B cell (primary cell): ENCODE measurements at regions not wholly inside any gene's neighbourhood (a gene's known extent, or its start where the extent isn't known, plus 50 kb on each side); places are given as distances from the start of the nearest gene placed in this dataset.

ENCODE experiments used
- ATAC-seq: fragments of 200-7000 bp; cut with Tn5 transposase; one replicate; pipeline ENCODE4 v1.10.0; 2021; ENCODE audit warnings: low read depth, mild to moderate bottlenecking, moderate number of reproducible peaks, moderate library complexity
- CTCF ChIA-PET: fragments of 350-600 bp; sonication (Branson Sonifier 250); formaldehyde crosslinking; loops from one replicate; lab custom pipeline; 2021; ENCODE audit warnings: antibody characterized with exemption, inconsistent platforms; lab: Charles Lee
- POLR2A ChIA-PET: fragments of 350-600 bp; sonication (Branson Sonifier 250); formaldehyde crosslinking; loops from one replicate; lab custom pipeline; 2021; ENCODE audit warnings: antibody characterized with exemption; lab: Charles Lee
- DNase-seq: peaks from one replicate; pipeline ENCODE4 v3.0.0; 2013
- H2AFZ ChIP-seq: 2 replicates; pipeline ENCODE4 v1.6.1; 2012; ENCODE audit warnings: mild to moderate bottlenecking, low read depth, low read length; ENCODE audit not compliant: insufficient read depth, poor library complexity, severe bottlenecking
- H3K27ac ChIP-seq, 2 donors: 1 replicate in 1 of 2; 2 replicates in 1 of 2; pipeline ENCODE4 v1.5.1; 2012 to 2013; ENCODE audit warnings: low read length in 2 of 2, mild to moderate bottlenecking in 2 of 2, moderate library complexity in 1 of 2
- H3K27me3 ChIP-seq, 4 experiments: fragments of 200-600 bp in 1 of 4; sonication (generic) in 1 of 4; replicated peaks in 1 of 4; 1 replicate in 2 of 4; 2 replicates in 2 of 4; pipeline versions ENCODE4 v1.6.1 to v1.7.0; 2013 to 2016; ENCODE audit warnings: low read length in 3 of 4, mild to moderate bottlenecking in 2 of 4, mixed read lengths in 1 of 4, moderate library complexity in 1 of 4; ENCODE audit not compliant: insufficient read depth in 4 of 4, control insufficient read depth in 3 of 4; ENCODE audit errors: control extremely low read depth in 1 of 4
- H3K36me3 ChIP-seq, 2 experiments: replicated peaks in 1 of 2; 1 replicate in 1 of 2; 2 replicates in 1 of 2; pipeline versions ENCODE4 v1.6.1 to v1.7.1; 2013; ENCODE audit warnings: low read length in 1 of 2; ENCODE audit not compliant: insufficient read depth in 2 of 2, control insufficient read depth in 1 of 2; ENCODE audit errors: control extremely low read depth in 1 of 2, extremely low read depth in 1 of 2
- H3K4me1 ChIP-seq, 2 donors: fragments of 200-600 bp in 1 of 2; sonication (generic) in 1 of 2; 1 replicate in 1 of 2; 2 replicates in 1 of 2; pipeline versions ENCODE4 v1.5.1 to v1.6.1; 2013 to 2017; ENCODE audit warnings: low read length in 2 of 2; ENCODE audit not compliant: control insufficient read depth in 2 of 2, insufficient read depth in 2 of 2
- H3K4me2 ChIP-seq: replicated peaks from 2 replicates; pipeline ENCODE3; 2012; ENCODE audit warnings: mild to moderate bottlenecking, low read depth, low read length; ENCODE audit not compliant: poor library complexity, severe bottlenecking
- H3K4me3 ChIP-seq, 5 experiments: fragments of 200-600 bp in 1 of 5; sonication (generic) in 1 of 5; 1 replicate in 3 of 5; 2 replicates in 2 of 5; pipeline versions ENCODE4 v1.5.1 to v1.7.0; 2011 to 2016; ENCODE audit warnings: low read length in 4 of 5, mild to moderate bottlenecking in 4 of 5, low read depth in 2 of 5, control low read depth in 1 of 5, moderate library complexity in 1 of 5; ENCODE audit not compliant: insufficient read depth in 1 of 5; ENCODE audit errors: control extremely low read depth in 1 of 5, extremely low read depth in 1 of 5
- H3K79me2 ChIP-seq: fragments of 200-600 bp; sonication (generic); one replicate; pipeline ENCODE4 v1.6.0; 2016; ENCODE audit warnings: low read length; ENCODE audit not compliant: control insufficient read depth, insufficient read depth
- H3K9ac ChIP-seq: fragments of 200-600 bp; sonication (generic); 2 replicates; pipeline ENCODE4 v1.6.1; 2017; ENCODE audit warnings: mild to moderate bottlenecking, low read length, moderate library complexity
- H3K9me3 ChIP-seq, 3 donors: one replicate each; pipeline versions ENCODE4 v1.6.1 to v1.7.1; 2013; ENCODE audit warnings: low read length in 2 of 3; ENCODE audit not compliant: control insufficient read depth in 2 of 3, insufficient read depth in 1 of 3; ENCODE audit errors: control extremely low read depth in 1 of 3
- H4K20me1 ChIP-seq: 2 replicates; pipeline ENCODE4 v1.6.0; 2012; ENCODE audit warnings: mild to moderate bottlenecking, low read length; ENCODE audit not compliant: insufficient read depth, control insufficient read depth, poor library complexity, severe bottlenecking
- H3K27ac Mint-ChIP-seq: one replicate; pipeline ENCODE4 v1.8.0; 2021; ENCODE audit warnings: mixed read lengths
- H3K27me3 Mint-ChIP-seq: one replicate; pipeline ENCODE4 v1.8.0; 2021; ENCODE audit warnings: mixed read lengths
- H3K4me1 Mint-ChIP-seq: one replicate; pipeline ENCODE4 v1.8.0; 2021; ENCODE audit warnings: mixed read lengths
- H3K4me3 Mint-ChIP-seq: one replicate; pipeline ENCODE4 v1.8.0; 2021; ENCODE audit warnings: mixed read lengths
- H3K9me3 Mint-ChIP-seq: one replicate; pipeline ENCODE4 v1.8.0; 2022; ENCODE audit warnings: mixed read lengths; ENCODE audit not compliant: insufficient read depth
- EZH2 ChIP-seq: IDR thresholded peaks from 2 replicates; pipeline ENCODE4 v1.6.1; 2012; ENCODE audit warnings: borderline replicate concordance, low read depth, mild to moderate bottlenecking, moderate library complexity, low read length; ENCODE audit not compliant: insufficient read depth, poor library complexity, severe bottlenecking
- WGBS: methylation state at CpG from one replicate; pipeline ENCODE4 v1.1.5; 2013; ENCODE audit warnings: missing lambda C conversion rate; ENCODE audit not compliant: insufficient coverage; 5-methylcytosine and 5-hydroxymethylcytosine counted together
- intact Hi-C: fragments of 100-400 bp; cut with micrococcal nuclease; formaldehyde crosslinking; loops from one replicate; pipeline ENCODE4 v1.10.0; 2022
- TF ChIP-seq, protein P1 (sequence below): fragments of 200-600 bp; IDR thresholded peaks from one replicate; pipeline ENCODE4 v1.8.0; 2022; ENCODE audit warnings: antibody characterized with exemption, mild to moderate bottlenecking

DNA sequence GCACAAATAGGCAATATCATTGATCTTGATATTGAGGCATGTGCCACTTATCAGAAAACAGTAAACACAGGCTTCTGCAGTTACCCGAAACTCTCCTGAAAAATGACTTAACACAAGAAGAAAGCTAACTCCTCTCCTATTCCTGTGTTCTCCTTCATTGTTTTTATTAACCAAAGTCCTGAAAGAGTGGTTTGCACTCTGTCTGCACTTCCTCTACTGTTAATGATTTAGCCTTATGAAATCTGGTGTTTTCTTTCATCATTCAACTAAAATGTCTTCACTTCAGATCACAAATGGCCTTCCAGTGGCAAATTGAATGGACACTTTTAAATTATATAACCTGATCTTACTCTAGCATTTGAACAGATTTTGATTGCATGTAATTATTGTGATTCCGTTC, 630.6 kb upstream of the PHF14 start:
- Mint-ChIP-seq H3K4me1 (no peaks in the 10 kb centered on the region), H3K27ac (no peak overlapping the region), H3K27me3 (no peaks in the 10 kb centered on the region), H3K9me3 (no peaks in the 10 kb centered on the region), H3K4me3 (no peak overlapping the region)
- no peaks in the 10 kb centered on the region for H3K36me3 ChIP-seq
- no peak overlapping the region for H3K9ac ChIP-seq
- TF ChIP-seq, protein P1, sequence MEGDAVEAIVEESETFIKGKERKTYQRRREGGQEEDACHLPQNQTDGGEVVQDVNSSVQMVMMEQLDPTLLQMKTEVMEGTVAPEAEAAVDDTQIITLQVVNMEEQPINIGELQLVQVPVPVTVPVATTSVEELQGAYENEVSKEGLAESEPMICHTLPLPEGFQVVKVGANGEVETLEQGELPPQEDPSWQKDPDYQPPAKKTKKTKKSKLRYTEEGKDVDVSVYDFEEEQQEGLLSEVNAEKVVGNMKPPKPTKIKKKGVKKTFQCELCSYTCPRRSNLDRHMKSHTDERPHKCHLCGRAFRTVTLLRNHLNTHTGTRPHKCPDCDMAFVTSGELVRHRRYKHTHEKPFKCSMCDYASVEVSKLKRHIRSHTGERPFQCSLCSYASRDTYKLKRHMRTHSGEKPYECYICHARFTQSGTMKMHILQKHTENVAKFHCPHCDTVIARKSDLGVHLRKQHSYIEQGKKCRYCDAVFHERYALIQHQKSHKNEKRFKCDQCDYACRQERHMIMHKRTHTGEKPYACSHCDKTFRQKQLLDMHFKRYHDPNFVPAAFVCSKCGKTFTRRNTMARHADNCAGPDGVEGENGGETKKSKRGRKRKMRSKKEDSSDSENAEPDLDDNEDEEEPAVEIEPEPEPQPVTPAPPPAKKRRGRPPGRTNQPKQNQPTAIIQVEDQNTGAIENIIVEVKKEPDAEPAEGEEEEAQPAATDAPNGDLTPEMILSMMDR = no peak
- TF ChIP-seq EZH2 = no peak
- H2AFZ ChIP-seq = no peak overlapping the region
- 86% methylated on average over 1 of the region's 2 CpGs for WGBS
- no peaks in the 10 kb centered on the region for H3K79me2 ChIP-seq
- H3K27me3 ChIP-seq = no peaks in the 10 kb centered on the region
- no peak for ATAC-seq
- CTCF ChIA-PET = no interaction called here
- H3K4me3 ChIP-seq = no peak overlapping the region
- H3K9me3 ChIP-seq = no peaks in the 10 kb centered on the region
- intact Hi-C loops = no loop called here
- POLR2A ChIA-PET = no interaction called here
- H3K27ac ChIP-seq = no peak overlapping the region
- no peaks in the 10 kb centered on the region for H3K4me1 ChIP-seq
- DNase-seq = no peak
- H3K4me2 ChIP-seq = no peak overlapping the region
- H4K20me1 ChIP-seq = no peaks in the 10 kb centered on the region

DNA sequence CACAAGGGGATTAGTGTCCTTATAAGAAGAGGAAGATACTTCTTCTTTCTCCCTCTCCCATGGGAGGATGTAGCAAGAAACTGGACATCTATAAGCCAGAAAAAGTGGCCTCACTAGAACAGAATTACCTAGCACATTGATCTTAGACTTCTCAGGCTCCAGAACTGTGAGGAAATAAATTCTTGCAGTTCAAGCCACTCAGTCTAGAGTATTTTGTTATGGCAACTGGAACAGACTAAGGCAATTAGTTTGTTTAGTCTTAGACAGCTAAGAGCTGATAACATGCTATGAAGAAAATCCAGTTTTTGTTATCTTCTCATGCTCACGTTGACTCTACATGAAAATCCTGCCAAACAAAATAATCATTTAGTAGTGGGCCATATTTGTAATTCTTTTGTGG, 627.6 kb upstream of the PHF14 start:
- no peak overlapping the region for H3K4me3 Mint-ChIP-seq
- H3K27me3 Mint-ChIP-seq = no peaks in the 10 kb centered on the region
- Histone ChIP-seq H3K4me1 (no peaks in the 10 kb centered on the region), H3K4me2 (no peak overlapping the region), H3K36me3 (no peaks in the 10 kb centered on the region), H3K4me3 (no peak overlapping the region), H2AFZ (no peak overlapping the region), H3K27ac (no peak overlapping the region), H3K9me3 (no peaks in the 10 kb centered on the region), H4K20me1 (no peaks in the 10 kb centered on the region), H3K79me2 (no peaks in the 10 kb centered on the region), H3K9ac (no peak overlapping the region), H3K27me3 (no peaks in the 10 kb centered on the region)
- H3K27ac Mint-ChIP-seq = no peak overlapping the region
- ChIA-PET CTCF (no interaction called here), POLR2A (no interaction called here)
- DNase-seq (no peak), ATAC-seq (no peak)
- H3K9me3 Mint-ChIP-seq = no peaks in the 10 kb centered on the region
- intact Hi-C loops = no loop called here
- TF ChIP-seq, protein P1 = no peak
- no peak for TF ChIP-seq EZH2
- H3K4me1 Mint-ChIP-seq = no peaks in the 10 kb centered on the region
- WGBS = no CpG with 5 or more reads among the region's 1 CpG
